ENCODE measurements at regions not wholly inside any gene's neighbourhood (a gene's known extent, or its start where the extent isn't known, plus 50 kb on each side); places are given as distances from the start of the nearest gene placed in this dataset.

DNA sequence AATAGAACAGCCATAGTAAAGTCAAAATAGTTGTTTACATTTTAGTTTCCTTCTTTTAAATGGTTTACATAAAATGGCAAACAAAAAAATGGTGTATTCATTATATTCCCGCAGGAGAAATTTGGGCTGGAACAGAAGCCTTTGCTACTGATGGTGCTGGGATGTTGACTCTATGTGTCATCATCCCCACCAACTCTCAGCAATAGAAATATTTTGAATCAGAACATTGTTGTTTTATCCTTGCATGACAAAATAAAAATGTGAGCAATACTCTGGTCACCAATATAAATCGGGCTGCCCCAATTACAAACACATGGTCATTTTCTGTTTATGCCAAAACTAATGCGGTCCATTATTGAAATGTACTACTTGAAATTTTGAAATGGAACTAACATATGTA, 1131.6 kb upstream of the PCDH7 start:
- no peak for TF ChIP-seq POLR2A (IDR thresholded peaks at IDR 0.05; ENCODE audit: borderline replicate concordance, extremely low read depth, insufficient read depth, insufficient read length)
- TF ChIP-seq ZFX (IDR thresholded peaks at IDR 0.05): no peak
- TF ChIP-seq EZH2 (IDR thresholded peaks at IDR 0.05): no peak
- TF ChIP-seq, protein P1, sequence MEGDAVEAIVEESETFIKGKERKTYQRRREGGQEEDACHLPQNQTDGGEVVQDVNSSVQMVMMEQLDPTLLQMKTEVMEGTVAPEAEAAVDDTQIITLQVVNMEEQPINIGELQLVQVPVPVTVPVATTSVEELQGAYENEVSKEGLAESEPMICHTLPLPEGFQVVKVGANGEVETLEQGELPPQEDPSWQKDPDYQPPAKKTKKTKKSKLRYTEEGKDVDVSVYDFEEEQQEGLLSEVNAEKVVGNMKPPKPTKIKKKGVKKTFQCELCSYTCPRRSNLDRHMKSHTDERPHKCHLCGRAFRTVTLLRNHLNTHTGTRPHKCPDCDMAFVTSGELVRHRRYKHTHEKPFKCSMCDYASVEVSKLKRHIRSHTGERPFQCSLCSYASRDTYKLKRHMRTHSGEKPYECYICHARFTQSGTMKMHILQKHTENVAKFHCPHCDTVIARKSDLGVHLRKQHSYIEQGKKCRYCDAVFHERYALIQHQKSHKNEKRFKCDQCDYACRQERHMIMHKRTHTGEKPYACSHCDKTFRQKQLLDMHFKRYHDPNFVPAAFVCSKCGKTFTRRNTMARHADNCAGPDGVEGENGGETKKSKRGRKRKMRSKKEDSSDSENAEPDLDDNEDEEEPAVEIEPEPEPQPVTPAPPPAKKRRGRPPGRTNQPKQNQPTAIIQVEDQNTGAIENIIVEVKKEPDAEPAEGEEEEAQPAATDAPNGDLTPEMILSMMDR (IDR thresholded peaks at IDR 0.05 in 2 of 3, conservative IDR thresholded peaks at IDR 0.05 in 1 of 3; ENCODE audit: borderline replicate concordance in 1 of 3, insufficient read depth in 1 of 3, low read depth in 2 of 3, low read length in 2 of 3): no peak
- TF ChIP-seq EZH2phosphoT487 (IDR thresholded peaks at IDR 0.05; ENCODE audit: borderline replicate concordance): no peak
- TF ChIP-seq RAD21 (IDR thresholded peaks at IDR 0.05; ENCODE audit: low read depth): no peak
- TF ChIP-seq POLR2AphosphoS5 (IDR thresholded peaks at IDR 0.05; ENCODE audit: low read depth, low read length): no peak

Data from HCT116 (cell line).